Left colon (tissue), 2 donors: ENCODE measurements at regions not wholly inside any gene's neighbourhood (a gene's known extent, or its start where the extent isn't known, plus 50 kb on each side); places are given as distances from the start of the nearest gene placed in this dataset.
"Not testable (repeated sequence)": the region's sequence is repeated elsewhere in the genome, so short reads cannot be mapped to it uniquely, and the experiment has no call there.

Source experiments
- ATAC-seq: fragments of 200-7000 bp; cut with Tn5 transposase; one replicate; pipeline ENCODE4 v1.9.1; 2020; ENCODE audit warnings: mild to moderate bottlenecking, moderate library complexity
- DNase-seq, 2 donors: peaks; one replicate each; pipeline ENCODE4 v3.0.0-alpha.2; 2020
- intact Hi-C, 2 donors: fragments of 100-400 bp; cut with DNase I in 1 of 2; cut with micrococcal nuclease in 1 of 2; formaldehyde crosslinking; loops; one replicate each; pipeline versions ENCODE4 v1.11.2 to v1.14.0; 2022; cut with DNase I, micrococcal nuclease
- donor health status: DM: no; HTN: no; CAD: no.
- donor health status: DM: yes; HTN: yes; CAD: no.

DNA sequence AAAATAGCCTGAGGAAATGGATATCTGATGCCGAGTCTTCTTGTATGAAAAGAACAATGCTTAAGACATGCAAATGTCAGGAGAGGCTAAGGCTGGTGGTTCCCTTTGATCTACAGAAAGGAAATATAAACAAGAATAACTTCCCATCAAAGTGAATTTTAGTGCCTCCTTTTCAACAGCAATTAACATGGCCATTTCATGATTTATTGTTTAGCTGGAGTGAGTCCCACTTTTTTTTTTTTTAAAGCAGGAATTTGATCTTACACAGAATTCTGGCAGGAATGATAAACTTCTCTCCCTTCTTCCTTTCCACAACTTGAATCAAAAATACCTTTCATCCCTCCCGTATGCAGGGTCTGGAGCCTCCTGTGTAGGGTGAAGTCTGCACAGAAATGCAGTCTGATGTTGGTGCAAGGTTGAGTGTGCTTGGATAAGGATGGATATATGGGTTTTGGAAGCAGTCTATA lies 287.0 kb downstream of the MEX3B start:
- intact Hi-C loops: no loop called here
- DNase-seq (no peak), ATAC-seq (no peak)

DNA sequence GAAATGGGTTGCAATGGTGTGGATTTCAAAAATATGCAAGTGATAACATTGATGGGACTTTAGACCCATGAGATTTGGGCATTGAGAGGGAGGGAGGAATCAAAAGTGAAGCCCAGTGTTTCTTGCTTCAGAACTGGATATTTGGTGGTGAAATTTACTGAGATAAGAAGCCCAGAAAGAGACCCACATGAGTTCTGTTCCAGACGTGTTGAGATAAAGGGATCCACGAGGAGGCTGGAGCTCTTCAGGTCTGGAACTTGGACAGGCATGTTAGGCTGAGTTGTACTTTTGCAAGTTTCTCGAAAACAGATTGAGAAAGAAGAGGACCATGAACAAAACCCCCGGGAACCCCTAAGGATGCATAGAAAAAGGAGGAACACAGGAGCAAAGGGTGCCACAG lies 290.2 kb downstream of the MEX3B start:
- intact Hi-C loops: no loop called here
- no peak for DNase-seq
- no peak for ATAC-seq

DNA sequence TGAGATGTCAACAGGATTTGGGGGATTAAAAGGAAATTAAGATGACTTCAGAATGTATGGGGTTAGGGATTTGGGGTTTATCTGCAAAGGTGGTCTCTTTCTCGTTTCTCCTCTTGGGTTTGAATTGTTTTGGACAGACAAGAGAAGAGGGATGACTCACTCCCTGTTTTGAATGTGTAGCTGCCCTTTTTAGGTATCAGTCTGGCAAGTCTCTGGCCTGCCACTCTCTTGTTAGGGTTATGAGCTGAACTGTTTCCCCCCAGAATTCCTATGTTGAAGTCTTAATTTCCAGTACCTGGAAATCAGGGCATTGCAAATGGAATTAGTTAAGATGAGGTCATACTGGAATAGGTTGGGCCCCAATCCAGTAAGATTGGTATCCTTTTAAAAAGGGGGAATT lies 291.7 kb downstream of the MEX3B start:
- intact Hi-C loops: no loop called here
- ATAC-seq: no peak
- no peak for DNase-seq

DNA sequence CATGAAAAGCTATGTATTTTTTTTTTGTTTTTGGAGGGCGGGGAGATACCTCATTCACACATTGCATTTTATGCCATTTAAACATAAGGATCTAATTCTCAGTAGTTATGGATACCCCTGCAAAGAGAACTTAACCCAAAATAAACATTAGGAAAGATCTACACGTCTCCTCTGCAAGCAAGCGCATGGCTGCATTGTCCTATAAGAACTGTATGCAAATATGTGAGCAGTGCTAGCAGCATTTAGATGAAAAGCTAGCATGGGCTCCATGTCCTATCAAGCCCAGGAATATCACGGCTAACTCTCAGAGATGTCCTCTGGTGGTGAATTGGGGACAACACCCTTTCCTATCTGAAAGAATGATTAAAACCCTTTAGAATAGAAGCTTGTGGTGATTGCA lies 292.8 kb downstream of the MEX3B start:
- ATAC-seq (no peak), DNase-seq (no peak)

DNA sequence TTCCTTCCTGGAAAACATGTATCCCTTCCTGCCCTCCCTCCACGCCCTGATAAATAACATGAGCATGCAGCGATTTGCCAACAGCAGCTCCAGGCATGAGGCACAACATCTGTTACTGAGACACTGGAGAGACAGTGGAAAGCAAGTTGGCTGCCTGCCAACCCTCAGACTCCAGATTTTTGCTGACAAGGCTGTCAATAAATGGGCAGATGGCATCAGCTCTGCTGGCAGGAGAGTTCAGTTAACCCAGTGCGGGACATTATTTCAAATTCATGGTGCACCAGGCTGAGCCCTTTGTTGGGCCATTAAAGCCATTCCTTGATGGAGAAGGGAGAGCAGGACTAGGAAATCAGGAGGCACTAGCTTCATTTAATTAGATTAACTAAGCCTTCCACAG lies 293.3 kb downstream of the MEX3B start:
- intact Hi-C loops: no loop called here
- DNase-seq: peak; percentile 28 to 38
- ATAC-seq: peak; percentile 27

More for the DNA sequence above, 292.8 kb downstream of the MEX3B start:
- intact Hi-C loops: no loop called here

DNA sequence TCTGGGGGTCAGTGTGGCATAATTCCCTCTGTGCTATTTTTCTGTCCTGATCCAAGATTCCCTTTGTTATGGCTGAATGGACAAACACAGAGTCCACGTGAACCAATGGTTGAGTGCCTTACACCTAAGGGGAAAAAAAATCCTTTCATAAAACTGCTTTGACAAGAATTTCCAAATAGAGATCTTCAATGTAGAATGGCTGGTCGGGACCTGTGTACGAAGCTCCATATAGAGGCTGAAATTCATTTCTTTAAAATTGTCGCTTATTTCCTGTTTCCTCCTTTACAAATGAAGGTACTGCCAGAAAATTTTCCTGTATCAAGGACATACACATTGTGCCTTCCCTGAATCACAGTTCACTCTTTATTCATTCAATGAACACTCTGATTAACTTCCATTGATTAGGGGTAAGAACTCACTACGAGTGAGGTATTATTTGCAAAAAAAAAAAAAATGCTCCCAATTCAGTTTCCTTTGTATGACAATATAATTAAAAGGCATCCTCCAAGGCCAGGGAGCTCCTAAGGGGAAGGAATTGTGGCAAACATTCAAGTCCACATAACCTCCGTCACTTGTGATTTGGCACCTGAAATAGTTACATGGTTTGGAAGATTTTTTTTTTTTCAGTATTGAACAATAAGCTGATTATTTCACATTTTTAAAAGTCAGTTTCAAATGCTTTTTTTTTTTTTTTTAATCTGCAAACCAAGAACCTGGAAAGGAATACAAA lies 293.8 kb downstream of the MEX3B start:
- intact Hi-C loops: no loop called here
- no peak for DNase-seq
- ATAC-seq: no peak

DNA sequence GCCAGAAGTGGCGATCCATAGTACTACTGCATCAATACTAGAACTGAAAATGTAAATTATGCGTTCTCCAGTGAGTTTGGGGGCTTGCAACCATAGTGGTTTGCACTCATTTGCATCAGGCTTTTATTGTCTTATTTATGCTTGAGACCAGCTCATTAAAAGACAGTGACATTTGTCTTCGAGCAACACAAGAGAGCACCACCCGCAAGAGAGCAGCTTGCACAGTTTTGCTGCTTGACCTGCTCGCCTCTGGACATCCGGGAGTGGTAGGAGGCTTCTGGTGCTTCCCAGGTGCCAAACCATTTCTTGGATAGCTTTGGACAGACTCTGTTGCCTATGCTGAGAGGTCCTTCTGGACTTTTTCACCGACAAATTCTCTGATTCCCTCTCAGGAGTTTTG lies 294.6 kb downstream of the MEX3B start:
- intact Hi-C loops: no loop called here
- no peak for ATAC-seq
- no peak for DNase-seq

- intact Hi-C loops: no loop called here
- ATAC-seq: no peak
- DNase-seq: no peak
Measured at GRCh38 chr15:81749716-81750375, 296.0 kb downstream of the MEX3B start.

- DNase-seq: no peak
- no peak for ATAC-seq
- intact Hi-C loops: no loop called here
Measured at GRCh38 chr15:81747482-81747881, 298.3 kb downstream of the MEX3B start.

DNA sequence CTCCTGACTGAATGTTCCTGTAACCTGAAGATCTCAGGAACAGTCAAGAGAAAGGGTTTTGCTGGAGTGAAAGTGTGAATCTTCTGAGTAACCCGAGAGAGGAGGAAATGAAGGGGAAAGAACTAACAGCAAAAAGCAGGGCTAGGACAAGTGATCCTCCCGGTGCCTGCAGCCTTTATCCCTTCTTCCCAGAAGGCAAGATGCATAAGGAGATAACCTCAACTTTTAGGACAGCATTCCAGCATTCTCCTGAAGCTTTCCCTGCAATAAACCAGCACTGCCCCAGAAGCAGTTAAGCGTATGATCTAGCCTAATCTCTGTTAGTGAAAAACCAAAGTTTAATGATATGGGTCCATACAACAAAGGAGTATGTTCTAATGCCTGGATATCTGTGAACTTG lies 298.8 kb downstream of the MEX3B start:
- DNase-seq (no peak), ATAC-seq (no peak)
- intact Hi-C loops: no loop called here

DNA sequence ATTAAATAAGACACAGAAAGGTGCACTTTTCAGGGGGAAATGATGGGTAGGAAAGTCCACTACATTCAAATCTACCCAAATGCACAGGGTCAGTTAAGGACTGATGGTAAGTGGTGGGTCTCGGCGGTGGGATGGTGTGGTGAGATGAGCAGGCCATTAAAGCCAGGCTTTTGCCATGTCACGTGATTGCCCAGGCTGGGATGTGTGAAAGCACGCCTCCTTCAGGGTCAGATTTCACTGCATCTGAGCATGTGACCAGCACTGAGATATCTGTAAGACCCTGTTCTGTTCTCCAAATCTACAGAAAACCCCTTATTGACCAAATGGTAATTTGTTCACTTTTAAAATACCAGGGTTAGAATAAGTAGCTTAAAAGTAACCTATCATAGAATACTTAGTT lies 301.5 kb downstream of the MEX3B start:
- intact Hi-C loops: no loop called here
- no peak for ATAC-seq
- no peak for DNase-seq

DNA sequence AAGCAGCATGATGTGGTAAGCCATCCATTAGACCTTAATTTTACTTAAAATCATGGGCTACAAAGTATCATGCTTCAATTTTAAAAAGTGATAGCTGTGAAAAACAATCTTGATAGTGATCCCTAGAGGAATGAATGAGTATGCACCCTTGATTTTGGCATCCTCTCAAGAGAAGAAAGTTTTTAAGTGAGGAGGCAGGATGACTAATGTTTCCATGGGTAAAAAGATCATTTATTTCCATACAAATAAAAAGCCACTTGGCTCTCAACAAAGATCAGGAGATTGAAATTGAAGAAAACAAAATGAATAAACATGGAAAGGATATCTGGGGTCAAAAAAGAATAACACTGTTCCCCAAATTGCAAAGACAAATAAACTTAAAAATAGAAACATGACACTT lies 305.4 kb downstream of the MEX3B start:
- DNase-seq (no peak), ATAC-seq (no peak)
- intact Hi-C loops: no loop called here

GRCh38 chr15:81729340-81729739 lies 316.5 kb downstream of the MEX3B start:
- DNase-seq: no peak
- intact Hi-C loops: no loop called here

DNA sequence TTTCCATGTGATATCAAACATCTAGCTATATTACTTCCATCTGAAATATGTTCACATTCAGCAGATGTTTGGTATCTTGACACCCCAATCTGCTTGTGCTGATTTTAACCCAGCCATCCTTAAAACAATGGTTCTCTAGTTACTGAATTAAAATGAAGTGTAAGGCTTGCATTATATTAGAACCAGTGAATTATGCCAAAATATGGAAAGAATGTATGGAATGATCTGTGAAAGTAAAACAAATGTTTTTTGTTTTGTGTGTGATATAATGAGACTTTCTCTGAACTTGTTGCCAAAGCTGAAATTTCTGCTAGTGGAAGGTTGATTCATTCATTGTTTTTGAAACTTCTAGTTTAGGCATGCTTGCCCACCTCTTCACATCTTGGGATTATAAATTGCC lies 317.1 kb downstream of the MEX3B start:
- DNase-seq (no peak), ATAC-seq (no peak)
- intact Hi-C loops: no loop called here

More at GRCh38 chr15:81729340-81729739, 316.5 kb downstream of the MEX3B start:
- ATAC-seq: no peak

DNA sequence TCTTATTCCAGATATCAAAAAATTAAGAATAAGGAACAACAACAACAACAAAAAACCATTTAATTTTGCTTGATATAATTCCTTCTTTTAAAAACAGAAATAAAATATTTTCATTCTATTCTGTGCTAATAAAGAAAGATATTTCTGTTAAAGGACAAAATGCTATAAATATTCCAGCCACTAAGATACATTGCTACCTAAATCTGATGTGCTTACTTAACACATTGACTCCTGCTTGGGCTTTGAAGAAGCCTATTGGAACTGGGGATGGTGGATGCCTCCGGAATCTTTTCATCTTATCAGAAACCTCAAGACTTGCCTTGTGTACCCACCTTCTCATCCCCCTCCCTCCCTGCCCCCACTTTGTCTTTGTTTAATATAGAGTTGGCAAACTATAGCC lies 320.2 kb downstream of the MEX3B start:
- no peak for ATAC-seq
- DNase-seq: no peak
- intact Hi-C loops: no loop called here

- ATAC-seq (no peak), DNase-seq (no peak)
- intact Hi-C loops: no loop called here
Measured at GRCh38 chr15:81724536-81724935, 321.3 kb downstream of the MEX3B start.

DNA sequence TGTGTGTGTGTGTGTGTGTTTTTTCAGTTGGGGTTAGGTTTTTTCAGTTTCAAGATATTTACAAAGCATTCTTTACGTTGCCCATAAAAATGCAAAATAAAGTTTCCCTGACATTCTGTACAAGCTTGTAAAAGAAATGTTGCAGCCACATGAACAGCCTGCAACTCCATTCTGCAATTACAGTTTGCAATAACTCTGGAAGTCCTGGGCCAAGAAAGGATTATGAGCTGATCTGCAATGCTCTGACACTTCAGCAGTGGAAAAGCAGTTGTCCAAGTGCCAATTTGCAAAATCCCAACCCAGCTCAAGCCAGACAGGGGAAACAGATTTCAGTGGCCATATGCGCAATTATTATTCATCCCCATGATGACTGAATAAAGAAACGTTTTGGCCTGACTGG lies 322.1 kb downstream of the MEX3B start:
- no peak for DNase-seq
- ATAC-seq: no peak
- intact Hi-C loops: no loop called here

- intact Hi-C loops: no loop called here
- no peak for DNase-seq
- no peak for ATAC-seq
Measured at GRCh38 chr15:81723113-81723651, 322.6 kb downstream of the MEX3B start.

GRCh38 chr15:81716468-81716867 lies 329.4 kb downstream of the MEX3B start:
- ATAC-seq, DNase-seq, intact Hi-C loops: not testable (repeated sequence)

- DNase-seq (no peak), ATAC-seq (no peak)
- intact Hi-C loops: no loop called here
Measured at GRCh38 chr15:81710328-81710727, 335.5 kb downstream of the MEX3B start.
